ENCODE measurements at regions not wholly inside any gene's neighbourhood (a gene's known extent, or its start where the extent isn't known, plus 50 kb on each side); places are given as distances from the start of the nearest gene placed in this dataset.

- TF ChIP-seq EZH2 (IDR thresholded peaks at IDR 0.05; ENCODE audit: low read length, missing control alignments): no peak
- TF ChIP-seq, protein P1, sequence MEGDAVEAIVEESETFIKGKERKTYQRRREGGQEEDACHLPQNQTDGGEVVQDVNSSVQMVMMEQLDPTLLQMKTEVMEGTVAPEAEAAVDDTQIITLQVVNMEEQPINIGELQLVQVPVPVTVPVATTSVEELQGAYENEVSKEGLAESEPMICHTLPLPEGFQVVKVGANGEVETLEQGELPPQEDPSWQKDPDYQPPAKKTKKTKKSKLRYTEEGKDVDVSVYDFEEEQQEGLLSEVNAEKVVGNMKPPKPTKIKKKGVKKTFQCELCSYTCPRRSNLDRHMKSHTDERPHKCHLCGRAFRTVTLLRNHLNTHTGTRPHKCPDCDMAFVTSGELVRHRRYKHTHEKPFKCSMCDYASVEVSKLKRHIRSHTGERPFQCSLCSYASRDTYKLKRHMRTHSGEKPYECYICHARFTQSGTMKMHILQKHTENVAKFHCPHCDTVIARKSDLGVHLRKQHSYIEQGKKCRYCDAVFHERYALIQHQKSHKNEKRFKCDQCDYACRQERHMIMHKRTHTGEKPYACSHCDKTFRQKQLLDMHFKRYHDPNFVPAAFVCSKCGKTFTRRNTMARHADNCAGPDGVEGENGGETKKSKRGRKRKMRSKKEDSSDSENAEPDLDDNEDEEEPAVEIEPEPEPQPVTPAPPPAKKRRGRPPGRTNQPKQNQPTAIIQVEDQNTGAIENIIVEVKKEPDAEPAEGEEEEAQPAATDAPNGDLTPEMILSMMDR (conservative IDR thresholded peaks at IDR 0.05 in 1 of 2, IDR thresholded peaks at IDR 0.05 in 1 of 2; ENCODE audit: low read depth in 1 of 2, low read length in 2 of 2): no peak
Measured at GRCh38 chr6:91565207-91565606, 978.3 kb upstream of the MAP3K7 start.

All from fibroblast of lung (primary cell).